ENCODE measurements at regions not wholly inside any gene's neighbourhood (a gene's known extent, or its start where the extent isn't known, plus 50 kb on each side); places are given as distances from the start of the nearest gene placed in this dataset.
"Not testable (repeated sequence)": the region's sequence is repeated elsewhere in the genome, so short reads cannot be mapped to it uniquely, and the experiment has no call there.

DNA sequence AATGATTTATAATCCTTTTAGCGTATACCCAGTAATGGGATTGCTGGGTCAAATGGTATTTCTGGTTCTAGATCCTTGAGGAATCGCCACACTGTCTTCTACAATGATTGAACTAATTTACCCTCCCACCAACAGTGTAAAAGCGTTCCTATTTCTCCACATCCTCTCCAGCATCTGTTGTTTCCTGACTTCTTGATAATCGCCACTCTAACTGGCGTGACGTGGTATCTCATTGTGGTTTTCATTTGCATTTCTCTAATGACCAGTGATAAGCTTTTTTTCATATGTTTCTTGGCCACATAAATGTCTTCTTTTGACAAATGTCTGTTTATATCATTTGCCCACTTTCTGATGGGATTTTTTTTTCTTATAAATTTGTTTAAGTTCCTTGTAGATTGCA lies 264.8 kb upstream of the STXBP5 start:
- DNase-seq: not testable (repeated sequence)

DNA sequence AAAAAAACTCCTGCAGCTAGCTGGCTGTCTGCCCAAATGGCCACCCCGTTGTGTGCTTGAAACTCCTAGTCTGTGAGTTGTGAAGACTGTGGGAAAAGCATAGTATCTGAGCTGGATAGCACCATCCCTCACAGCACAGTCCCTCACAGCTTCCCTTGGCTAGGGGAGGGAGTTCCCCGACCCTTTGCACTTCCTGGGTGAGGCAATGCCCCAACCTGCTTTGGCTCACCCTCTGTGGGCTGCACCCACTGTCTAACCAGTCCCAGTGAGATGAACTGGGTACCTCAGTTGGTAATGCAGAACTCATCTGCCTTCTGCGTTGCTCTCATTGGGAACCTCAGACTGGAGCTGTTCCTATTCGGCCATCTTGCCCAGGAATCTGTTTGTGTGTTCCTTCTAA lies 260.6 kb upstream of the STXBP5 start:
- no peak for DNase-seq

DNA sequence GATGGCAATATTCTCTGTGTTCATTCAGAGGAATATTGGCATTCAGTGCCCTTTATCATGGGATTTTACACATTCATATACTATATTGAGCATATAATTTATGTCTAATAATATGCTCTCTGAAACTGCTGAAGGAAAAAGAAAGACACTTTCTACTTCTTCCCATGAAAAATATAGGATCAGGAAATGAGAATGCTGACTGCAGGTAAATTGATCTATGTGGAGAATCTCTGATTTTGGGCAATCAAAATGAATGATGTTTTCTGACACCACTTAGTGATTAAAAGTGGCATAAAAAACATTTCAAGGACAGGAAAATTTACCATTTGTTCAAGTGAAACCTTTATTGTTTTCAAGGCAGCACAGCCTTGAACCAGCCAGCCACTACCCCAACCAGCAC lies 260.1 kb upstream of the STXBP5 start:
- DNase-seq: no peak

DNA sequence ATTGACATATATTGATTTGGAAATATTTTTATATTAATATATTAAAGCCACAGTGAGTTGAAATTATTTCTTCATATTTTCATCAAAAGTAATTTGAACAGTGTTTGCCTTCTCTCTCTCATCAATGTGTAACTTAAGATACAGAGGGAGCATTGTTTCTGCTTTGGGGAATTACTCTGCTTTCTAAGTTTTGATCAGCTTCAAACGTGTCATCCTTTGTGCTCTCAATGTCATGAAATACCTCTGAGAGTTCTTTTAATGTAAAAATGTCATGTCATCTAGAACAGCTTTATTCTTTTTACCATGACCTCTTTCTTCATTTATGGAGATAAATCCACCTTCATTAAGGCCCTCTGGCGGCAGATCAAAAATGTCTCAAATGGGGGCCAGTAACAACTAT lies 259.4 kb upstream of the STXBP5 start:
- DNase-seq: no peak

DNA sequence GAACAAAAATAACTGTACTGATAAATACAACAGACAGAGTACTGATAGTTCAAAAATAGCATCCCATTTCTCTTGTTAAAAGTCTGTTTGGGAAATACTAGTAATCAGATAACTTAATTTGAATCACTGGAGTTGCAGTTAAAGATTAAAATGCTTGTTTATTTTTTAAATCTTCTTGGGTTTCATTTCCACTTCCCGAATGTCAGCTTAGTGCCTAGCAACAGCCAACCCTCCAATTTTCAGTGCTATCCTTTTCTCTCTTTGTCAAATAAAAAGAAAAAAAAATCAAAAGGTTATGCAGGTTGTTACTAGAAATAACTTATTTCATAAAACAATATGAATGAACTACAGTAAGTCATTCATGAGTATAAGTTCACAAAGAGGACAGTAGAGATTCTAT lies 257.7 kb upstream of the STXBP5 start:
- no peak for DNase-seq

DNA sequence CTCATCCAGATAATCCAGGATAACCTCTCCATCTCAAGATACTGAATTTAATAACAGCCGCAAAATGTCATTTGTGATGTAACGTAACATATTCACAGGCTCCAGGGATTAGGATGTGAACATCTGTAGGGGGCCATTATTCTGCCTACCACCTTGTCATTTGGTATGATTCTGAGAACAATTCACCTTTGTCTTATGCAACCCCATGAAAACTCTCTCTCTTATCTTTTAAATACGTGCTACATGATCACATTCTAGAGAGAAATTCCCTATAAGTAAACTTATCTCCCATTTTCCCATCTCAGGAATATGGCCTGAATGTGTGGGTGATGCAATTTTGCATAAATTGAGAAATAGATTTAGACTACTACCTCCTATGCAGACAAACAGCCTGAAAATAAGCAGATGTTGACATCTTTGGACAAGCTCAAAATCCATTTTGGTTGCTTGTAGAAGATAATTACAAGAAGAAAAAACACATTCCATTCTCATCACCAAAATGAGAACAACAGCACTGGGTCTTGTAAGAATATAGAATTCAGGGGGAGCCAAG lies 255.4 kb upstream of the STXBP5 start:
- DNase-seq: no peak

DNA sequence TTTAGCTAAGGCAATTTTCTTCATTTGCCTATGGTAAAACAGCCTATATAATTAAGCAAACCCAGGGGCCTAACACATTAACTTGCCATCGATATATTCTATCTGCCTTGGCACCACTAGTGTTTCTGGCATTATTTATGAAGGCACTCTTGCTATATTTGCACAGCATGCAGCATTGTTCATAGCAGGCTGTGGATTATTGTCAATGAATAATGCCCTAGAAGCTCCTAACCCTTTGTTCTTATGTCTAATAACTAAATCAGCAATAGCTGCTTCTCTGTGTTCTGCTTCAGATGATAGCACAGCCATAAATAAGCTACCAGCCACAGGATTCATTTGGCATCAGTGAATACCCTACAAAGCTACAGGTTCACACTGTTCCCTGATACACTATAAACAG lies 254.8 kb upstream of the STXBP5 start:
- no peak for DNase-seq

DNA sequence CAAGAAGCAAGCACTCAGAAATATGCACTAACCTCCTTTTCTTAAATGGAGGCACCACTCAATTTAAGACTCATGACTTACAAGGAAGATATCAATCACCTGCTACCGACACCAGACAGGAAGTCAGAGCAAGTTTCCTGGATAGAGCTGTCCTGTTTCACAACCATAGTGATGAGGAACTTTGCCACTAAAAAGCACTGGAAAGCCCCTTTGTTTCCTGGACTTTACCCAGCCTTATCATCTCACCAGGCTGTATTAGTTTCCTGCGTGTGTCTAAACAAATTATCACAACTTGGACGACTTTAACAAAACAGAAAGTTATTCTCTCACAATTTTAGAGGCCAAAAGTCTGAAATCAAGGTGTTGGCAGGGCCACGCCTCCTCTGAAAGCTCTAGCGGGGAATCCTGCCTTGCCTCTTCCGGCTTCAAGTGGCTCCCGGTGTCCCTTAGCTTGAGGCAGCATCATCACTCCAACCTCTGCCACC lies 253.8 kb upstream of the STXBP5 start:
- DNase-seq: no peak

DNA sequence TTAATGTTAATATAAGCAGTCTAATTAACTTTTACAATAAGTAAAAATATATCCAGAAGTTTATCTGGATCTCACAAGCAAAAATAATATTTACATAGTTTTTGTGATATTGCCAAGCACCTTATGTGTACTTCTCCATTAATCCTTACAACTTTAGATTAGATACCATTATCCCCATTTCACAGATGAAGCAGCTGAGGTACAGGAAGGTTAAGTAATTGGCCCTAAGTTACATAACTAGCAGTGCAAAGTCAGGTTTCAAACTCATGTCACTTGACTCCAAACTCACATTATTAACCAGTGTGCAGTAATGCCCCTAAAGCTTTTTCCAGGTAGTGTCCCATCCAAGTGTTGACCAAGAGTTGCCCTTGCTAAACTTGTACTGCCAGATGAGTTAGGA lies 248.6 kb upstream of the STXBP5 start:
- no peak for DNase-seq

DNA sequence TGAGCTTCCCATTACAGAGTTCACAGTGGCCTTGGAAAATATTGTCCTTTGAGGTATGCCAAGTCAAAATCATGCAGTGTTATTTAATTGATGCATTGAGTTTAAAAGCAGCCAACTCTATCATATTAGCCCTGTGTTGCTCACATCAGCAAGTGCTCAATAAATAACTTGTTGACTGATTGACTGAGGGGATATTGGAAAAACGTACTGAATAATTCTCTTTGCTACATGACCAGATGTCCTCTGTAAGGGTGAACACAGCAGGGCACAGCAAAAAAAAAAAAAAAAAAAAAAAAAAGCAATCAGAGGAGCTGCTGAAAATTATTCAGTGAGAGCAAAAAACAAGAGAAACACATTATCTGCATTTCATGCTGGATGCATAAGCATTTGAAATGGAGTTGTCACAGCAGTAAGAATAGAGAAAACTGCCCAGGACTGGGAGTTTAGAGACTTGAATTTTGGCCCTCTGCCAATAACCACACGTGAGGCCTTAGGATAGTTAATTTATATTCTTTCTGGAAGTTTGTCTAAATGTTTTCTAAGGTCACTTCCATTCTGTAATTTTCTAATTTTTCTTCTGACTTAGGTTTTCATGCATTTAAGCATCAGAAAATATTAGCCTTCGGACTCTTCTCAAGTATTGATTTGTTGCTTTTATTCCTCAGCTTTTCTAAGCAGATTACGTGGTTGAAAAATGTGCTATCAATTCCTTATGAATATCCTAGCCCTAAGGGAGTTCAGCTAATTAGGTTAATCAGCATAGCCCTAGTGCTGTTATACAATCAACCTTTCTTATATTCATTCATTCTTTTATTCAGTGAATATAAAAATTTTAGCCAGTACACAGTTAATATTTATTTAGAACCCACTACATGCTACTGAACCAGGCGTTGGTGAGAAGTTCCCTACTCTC lies 246.8 kb upstream of the STXBP5 start:
- no peak for DNase-seq

DNA sequence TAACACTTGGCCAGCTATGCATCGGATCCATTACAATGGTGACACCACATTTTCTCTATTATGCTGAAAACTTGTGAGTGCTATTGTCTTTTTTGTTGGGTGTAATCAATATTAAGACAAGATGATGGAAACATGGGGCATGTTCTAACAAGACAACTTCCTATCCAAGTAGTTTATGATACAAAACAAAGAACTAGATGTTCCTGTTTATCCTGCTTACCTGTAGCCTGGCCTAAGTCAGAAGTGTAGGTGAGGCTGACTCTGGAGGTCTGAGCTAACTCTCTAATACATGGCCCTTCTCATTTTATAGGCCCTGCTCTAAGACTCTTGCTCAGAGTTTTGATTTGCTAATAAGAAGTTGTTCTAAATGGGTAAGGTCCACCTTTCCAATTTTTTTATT lies 242.4 kb upstream of the STXBP5 start:
- DNase-seq: no peak

DNA sequence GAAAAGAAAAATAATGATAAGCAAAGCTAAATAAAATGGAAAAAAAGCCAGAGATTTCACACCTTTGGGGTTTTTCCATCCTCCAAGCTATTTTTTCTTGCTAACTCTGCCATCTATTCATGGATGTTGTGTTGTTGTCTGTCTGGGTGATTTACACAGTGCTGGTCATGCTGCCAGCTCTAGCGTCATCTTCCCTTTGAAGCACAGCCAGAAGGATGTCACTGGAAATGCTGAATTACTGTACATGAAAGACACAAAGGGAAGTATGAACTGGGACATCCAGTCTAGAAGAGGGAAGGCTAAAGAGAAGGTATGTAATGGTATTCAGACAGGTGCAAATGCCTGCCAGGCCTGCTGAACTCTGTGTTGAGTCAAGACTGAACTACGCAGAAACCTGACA lies 241.9 kb upstream of the STXBP5 start:
- no peak for DNase-seq

DNA sequence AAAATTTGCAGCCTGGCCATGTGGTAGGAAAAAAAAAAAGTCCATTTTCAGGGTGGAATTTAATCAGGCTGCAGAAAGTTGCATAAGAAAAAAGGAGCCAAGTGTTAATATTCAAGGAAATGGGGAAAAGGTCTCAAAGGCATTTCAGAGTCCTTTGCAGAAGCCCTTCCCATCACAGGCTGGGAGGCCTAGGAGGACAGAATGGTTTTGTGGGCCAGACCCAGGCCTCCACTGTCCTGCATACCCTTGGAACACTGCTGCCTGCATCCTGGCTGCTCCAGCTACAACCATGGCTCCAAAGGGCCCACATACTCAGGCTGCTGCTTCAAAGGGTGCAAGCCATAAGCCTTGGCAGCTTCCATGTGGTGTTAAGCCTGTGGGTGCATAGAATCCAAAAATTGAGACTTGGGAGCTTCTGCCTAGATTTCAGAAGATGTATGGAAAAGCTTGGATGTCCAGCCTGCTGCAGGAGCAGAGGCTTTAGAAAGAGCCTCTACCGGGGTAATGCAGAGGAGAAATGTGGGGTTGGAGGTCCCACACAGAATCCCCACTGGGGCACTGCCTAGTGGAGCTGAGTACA lies 239.0 kb upstream of the STXBP5 start:
- no peak for DNase-seq

DNA sequence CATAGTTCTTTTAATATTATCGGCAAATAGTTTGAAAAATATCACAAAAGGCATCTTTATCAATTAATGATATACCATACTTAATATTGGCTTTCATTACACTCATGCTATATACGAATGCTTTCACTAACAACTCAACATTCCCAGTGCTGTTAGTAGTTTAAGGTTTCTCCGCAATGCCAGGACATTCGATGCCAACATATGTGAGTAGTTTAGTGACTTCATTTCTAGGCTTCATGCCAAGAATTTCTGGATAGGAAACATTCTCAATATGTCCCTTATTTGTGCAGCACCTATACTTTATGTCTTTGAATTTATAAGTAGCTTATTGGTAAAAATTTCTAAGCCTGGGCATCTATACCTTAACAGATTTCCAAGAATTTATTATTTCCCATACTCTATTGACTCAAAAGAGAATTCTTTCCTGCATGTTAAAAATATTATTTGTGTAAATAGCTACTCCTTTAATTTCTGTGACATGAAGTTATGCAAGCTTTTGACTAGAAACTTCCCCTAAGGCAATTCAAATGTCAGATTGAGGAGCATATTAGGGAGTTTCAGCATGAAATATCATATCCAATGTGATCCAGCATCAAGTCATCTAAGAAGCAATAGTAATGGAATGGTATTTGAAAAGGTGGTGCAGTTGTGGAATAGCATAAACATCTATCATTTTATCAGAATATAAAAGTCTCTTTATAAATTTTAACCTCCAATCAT lies 236.0 kb upstream of the STXBP5 start:
- no peak for DNase-seq

DNA sequence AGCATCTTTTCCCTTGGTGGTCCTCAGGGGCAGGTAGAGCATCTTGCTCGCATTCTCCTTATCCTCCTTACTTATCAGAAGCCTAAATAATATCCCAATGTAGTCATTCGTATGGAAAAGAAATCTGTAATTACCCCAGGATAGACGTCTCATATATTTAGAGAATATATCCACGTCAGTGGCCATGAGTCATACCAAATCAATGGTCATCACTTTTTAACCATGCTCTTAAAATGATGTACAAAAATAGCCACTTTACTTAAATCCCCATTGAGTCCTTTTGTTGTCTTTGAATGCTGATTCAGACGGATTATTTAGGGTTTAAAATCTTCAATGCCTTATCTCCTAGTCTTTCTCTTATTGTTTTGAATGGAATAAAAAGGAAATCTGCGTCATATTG lies 231.7 kb upstream of the STXBP5 start:
- DNase-seq: no peak

DNA sequence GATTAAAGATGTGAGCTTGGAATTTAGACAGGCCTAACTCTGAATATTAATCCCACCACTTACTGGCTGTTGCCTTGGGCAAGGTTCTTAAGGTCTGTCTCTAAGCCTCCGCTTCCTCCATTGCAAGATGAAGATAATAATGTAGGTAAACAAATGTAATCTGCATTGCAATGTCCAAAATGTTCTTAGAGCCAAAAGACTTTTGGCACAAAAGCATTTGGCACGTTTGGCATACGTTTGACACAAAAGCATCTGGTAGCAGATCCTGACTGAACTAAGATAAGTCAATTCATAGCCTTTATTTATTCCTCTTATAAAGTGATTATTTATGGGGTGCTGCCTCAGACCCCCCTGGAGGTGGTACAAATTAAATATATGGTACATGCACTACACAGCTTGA lies 229.9 kb upstream of the STXBP5 start:
- no peak for DNase-seq

DNA sequence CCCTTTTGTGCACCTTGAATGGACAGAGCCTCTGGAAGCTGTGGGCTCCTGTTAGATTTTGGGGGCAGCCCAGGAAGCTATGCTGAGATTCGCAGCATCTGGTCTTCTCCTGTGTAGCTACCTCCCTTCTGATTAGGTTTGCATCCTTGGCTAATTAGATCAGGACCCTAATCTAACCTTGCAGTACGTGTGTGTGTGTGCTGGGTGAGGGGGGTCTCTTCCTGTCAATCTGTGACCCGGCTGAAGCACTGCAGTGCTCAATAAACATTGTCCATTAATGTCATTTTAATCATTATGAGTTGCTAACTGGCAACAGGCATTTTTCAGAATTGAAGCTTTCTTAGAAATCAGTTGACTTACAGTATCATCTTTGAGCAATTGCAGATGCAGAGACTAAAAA lies 229.1 kb upstream of the STXBP5 start:
- DNase-seq: no peak

DNA sequence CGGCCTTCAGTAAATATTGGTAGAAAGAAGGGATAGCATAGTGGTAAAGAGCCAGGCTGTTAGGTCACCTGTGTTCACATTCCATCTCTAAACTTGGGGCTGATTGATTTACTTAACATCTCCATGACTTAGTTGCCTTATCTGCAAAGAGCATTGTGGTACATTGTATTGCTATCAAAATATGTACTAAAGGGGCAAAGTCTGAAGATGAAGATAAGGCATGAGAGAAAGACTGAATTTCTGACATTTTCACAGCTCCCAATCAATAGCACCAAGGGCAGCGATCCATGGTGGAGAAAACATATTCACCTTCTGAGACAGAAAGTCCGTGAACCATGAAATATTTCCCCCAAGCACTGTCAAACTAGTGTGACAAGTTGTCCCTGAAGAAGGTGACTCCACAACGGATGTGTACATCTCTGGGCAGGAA lies 223.3 kb upstream of the STXBP5 start:
- no peak for DNase-seq

DNA sequence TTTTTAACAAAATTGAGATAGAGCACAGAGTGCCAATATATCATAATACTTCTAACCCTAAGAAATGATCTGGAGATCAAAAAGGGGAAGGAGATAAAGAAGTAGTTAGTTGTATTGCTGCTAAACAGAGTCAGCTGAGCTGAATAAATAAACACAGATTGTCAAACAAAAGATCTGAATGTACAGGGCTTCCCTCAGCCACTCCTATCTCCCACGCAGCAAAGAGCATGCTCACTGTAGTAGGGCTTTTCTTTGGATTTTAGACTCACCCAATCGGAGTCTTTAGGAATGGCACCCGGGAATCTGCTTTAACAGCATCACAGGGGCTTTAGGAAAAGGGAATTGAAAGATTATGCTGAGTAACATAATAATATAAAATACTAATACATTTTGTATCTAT lies 222.2 kb upstream of the STXBP5 start:
- no peak for DNase-seq

DNA sequence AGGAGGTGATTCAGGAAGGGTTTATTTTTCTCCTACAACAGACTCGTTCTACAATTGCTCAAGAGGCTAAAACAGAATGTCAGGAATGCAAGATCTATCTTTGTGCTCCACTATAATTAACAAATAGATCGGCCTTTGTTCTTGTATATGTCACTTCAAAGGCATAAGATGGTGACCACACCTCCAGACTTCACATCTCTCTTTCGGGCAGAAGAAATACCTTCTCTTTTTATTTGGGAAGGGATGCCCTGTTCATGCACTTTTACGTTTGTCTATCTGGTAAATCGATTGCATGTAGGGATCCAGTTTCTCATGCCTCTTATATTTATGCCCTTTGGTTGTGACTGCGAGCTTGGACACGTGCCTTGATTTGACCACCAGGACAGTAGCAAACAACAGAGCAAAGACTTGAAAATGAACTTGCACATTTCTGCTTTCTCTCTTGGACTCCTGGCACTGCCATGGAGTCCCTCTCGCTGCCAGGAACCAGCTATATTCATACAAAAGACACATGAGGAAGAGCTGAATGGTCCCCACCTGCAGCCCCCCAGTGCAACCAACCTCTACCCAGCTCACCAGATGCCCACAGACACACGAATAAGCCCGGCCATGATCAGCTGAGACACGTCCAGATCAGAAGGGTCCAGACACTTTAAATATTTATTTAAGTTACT lies 219.8 kb upstream of the STXBP5 start:
- no peak for DNase-seq

DNA sequence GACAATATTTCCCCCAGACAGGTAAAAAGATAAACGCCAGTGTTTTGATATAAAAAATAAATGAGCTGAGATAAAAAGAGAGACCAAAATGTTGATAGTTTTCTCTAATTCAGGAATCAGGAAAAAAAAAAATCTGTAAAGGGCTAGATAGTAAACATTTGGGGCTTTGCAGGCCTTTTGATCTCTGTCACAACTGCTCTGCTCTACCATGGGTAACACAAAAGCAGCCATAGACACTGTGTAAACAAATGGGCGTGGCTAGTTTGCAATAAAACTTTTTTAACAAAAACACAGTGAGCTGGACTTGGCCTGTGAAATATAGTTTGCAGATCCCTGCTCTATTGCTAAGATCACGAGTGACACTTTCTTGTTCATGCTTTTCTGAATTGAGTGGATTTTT lies 219.1 kb upstream of the STXBP5 start:
- no peak for DNase-seq

DNA sequence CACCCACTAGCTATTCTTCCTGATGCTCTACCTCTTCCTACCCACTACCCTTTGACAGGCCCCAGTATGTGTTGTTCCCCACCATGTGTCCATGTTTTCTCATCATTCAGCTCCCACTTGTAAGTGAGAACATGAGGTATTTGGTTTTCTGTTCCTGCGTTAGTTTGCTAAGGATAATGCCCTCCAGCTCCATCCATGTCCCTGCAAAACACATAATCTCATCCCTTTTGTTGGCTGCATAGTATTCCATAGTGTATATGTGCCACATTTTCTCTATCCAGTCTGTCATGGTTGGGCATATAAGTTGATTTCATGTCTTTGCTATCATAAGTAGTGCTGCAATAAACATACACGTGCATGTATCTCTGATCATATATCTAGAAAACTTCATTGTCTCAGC lies 218.3 kb upstream of the STXBP5 start:
- DNase-seq: no peak

DNA sequence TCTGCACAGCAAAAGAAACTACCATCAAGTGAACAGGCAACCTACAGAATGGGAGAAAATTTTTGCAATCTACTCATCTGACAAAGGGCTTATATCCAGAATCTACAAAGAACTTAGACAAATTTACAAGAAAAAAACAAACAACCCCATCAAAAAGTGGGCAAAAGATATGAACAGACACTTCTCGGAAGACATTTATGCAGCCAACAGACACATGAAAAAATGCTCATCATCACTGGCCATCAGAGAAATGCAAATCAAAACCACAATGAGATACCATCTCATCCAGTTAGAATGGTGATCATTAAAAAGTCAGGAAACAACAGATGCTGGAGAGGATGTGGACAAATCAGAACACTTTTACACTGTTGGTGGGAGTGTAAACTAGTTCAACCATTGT lies 216.3 kb upstream of the STXBP5 start:
- not testable (repeated sequence) for DNase-seq

All from midbrain (tissue), 1 donor.